ENCODE measurements at regions not wholly inside any gene's neighbourhood (a gene's known extent, or its start where the extent isn't known, plus 50 kb on each side); places are given as distances from the start of the nearest gene placed in this dataset.

DNA sequence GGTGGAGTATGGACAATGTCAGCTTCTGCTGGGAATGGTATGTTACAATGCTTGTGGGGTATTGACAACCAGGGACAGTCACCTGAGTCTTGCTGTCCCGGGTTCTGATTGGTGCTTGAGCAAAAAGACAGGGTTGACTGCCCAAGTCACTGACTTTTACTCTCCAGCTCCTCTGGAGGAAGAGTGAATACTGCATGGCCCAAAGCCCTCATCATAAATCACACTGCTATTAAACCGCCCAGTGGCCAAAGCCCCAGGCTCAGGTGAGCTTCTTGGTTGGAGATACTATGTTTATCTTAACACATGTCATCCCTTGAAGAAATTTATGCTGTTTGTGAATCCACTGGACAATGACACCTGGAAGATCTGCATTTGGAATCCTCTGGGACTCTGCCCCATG lies 90.0 kb upstream of the IGFBP3 start:
- no TSS peak for BruUV-seq (replicated peaks)
- POLR2A ChIA-PET, result interaction anchor here (0.6 kb wide), 1 partner anchor 1727 kb away, joined by 3 read pairs; no protein-coding TSS in a partner anchor
- no peaks in the 10 kb centered on the region for H3K79me2 ChIP-seq (ENCODE audit: insufficient read depth, low read depth, low read length)
- CTCF ChIA-PET (ENCODE audit: unreplicated experiment), result no interaction called here
- H3K4me3 ChIP-seq (ENCODE audit: low read depth, low read length, poor library complexity, severe bottlenecking), result no peak overlapping the region
- no peaks in the 10 kb centered on the region for H4K20me1 ChIP-seq (ENCODE audit: insufficient read depth, low read length)
- no peak overlapping the region for H2AFZ ChIP-seq (ENCODE audit: low read length)
- H3K4me1 ChIP-seq (ENCODE audit: insufficient read depth, low read length, poor library complexity, severe bottlenecking), result no peaks in the 10 kb centered on the region
- H3K36me3 ChIP-seq (ENCODE audit: insufficient read depth, low read length), result no peaks in the 10 kb centered on the region
- no peaks in the 10 kb centered on the region for H3K9me2 ChIP-seq (ENCODE audit: insufficient read depth, low read length)
- TF ChIP-seq EZH2phosphoT487 (IDR thresholded peaks at IDR 0.05; ENCODE audit: borderline replicate concordance, low read depth, low read length), result no peak
- TF ChIP-seq, protein P1, sequence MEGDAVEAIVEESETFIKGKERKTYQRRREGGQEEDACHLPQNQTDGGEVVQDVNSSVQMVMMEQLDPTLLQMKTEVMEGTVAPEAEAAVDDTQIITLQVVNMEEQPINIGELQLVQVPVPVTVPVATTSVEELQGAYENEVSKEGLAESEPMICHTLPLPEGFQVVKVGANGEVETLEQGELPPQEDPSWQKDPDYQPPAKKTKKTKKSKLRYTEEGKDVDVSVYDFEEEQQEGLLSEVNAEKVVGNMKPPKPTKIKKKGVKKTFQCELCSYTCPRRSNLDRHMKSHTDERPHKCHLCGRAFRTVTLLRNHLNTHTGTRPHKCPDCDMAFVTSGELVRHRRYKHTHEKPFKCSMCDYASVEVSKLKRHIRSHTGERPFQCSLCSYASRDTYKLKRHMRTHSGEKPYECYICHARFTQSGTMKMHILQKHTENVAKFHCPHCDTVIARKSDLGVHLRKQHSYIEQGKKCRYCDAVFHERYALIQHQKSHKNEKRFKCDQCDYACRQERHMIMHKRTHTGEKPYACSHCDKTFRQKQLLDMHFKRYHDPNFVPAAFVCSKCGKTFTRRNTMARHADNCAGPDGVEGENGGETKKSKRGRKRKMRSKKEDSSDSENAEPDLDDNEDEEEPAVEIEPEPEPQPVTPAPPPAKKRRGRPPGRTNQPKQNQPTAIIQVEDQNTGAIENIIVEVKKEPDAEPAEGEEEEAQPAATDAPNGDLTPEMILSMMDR (conservative IDR thresholded peaks at IDR 0.05; ENCODE audit: low read length), result no peak
- no peak for DNase-seq (ENCODE audit: low spot score)
- H3K27ac ChIP-seq (ENCODE audit: low read depth, low read length, poor library complexity, severe bottlenecking), result no peak overlapping the region
- intact Hi-C loops (cut with micrococcal nuclease; ENCODE audit: unreplicated experiment), result no loop called here
- H3K4me2 ChIP-seq (ENCODE audit: low read length), result no peak overlapping the region
- H3K9me3 ChIP-seq (ENCODE audit: low read length), result no peaks in the 10 kb centered on the region

DNA sequence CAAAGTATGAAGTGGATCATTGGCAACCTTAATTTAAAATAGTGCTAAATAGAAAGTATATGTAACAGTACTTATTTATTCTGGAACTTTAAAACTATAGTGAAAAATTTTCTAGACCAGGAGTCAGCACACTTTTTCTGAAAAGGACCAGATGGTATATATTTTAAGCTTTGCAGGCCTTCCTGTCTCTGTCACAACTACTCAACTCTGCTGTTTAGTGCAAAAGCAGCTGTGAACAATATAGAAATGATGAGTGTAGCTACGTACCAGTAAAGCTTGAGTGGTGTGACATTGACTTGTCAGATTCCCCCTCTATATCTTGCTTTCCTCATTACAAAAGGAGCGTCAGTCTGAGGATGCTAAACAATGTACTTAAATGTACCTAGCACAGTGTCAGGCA lies 88.1 kb upstream of the IGFBP3 start:
- H3K4me1 ChIP-seq (ENCODE audit: insufficient read depth, low read length, poor library complexity, severe bottlenecking), result no peaks in the 10 kb centered on the region
- intact Hi-C loops (cut with micrococcal nuclease; ENCODE audit: unreplicated experiment), result no loop called here
- no peak for DNase-seq (ENCODE audit: low spot score)
- H3K4me2 ChIP-seq (ENCODE audit: low read length), result no peak overlapping the region
- H3K9me2 ChIP-seq (ENCODE audit: insufficient read depth, low read length), result no peaks in the 10 kb centered on the region
- H3K27ac ChIP-seq (ENCODE audit: low read depth, low read length, poor library complexity, severe bottlenecking), result no peak overlapping the region
- H3K36me3 ChIP-seq (ENCODE audit: insufficient read depth, low read length), result no peaks in the 10 kb centered on the region
- H2AFZ ChIP-seq (ENCODE audit: low read length), result no peak overlapping the region
- ChIA-PET CTCF (ENCODE audit: unreplicated experiment) (no interaction called here), POLR2A (no interaction called here)
- BruUV-seq (replicated peaks), result no TSS peak
- no peak overlapping the region for H3K4me3 ChIP-seq (ENCODE audit: low read depth, low read length, poor library complexity, severe bottlenecking)
- H4K20me1 ChIP-seq (ENCODE audit: insufficient read depth, low read length), result no peaks in the 10 kb centered on the region
- TF ChIP-seq, protein P1 (conservative IDR thresholded peaks at IDR 0.05; ENCODE audit: low read length), result no peak
- no peak for TF ChIP-seq EZH2phosphoT487 (IDR thresholded peaks at IDR 0.05; ENCODE audit: borderline replicate concordance, low read depth, low read length)
- no peaks in the 10 kb centered on the region for H3K79me2 ChIP-seq (ENCODE audit: insufficient read depth, low read depth, low read length)
- H3K9me3 ChIP-seq (ENCODE audit: low read length), result no peaks in the 10 kb centered on the region

- intact Hi-C loops (cut with micrococcal nuclease; ENCODE audit: unreplicated experiment), result no loop called here
- H3K79me2 ChIP-seq (ENCODE audit: insufficient read depth, low read depth, low read length), result no peaks in the 10 kb centered on the region
- H3K9me2 ChIP-seq (ENCODE audit: insufficient read depth, low read length), result no peaks in the 10 kb centered on the region
- no peak overlapping the region for H3K4me3 ChIP-seq (ENCODE audit: low read depth, low read length, poor library complexity, severe bottlenecking)
- H2AFZ ChIP-seq (ENCODE audit: low read length), result no peak overlapping the region
- BruUV-seq (replicated peaks), result no TSS peak
- no peaks in the 10 kb centered on the region for H4K20me1 ChIP-seq (ENCODE audit: insufficient read depth, low read length)
- H3K9me3 ChIP-seq (ENCODE audit: low read length), result no peaks in the 10 kb centered on the region
- H3K36me3 ChIP-seq (ENCODE audit: insufficient read depth, low read length), result no peaks in the 10 kb centered on the region
- ChIA-PET POLR2A (no interaction called here), CTCF (ENCODE audit: unreplicated experiment) (no interaction called here)
- H3K27ac ChIP-seq (ENCODE audit: low read depth, low read length, poor library complexity, severe bottlenecking), result no peak overlapping the region
- TF ChIP-seq, protein P1 (conservative IDR thresholded peaks at IDR 0.05; ENCODE audit: low read length), result no peak
- no peak for TF ChIP-seq EZH2phosphoT487 (IDR thresholded peaks at IDR 0.05; ENCODE audit: borderline replicate concordance, low read depth, low read length)
- no peak overlapping the region for H3K4me2 ChIP-seq (ENCODE audit: low read length)
- H3K4me1 ChIP-seq (ENCODE audit: insufficient read depth, low read length, poor library complexity, severe bottlenecking), result no peaks in the 10 kb centered on the region
- DNase-seq (ENCODE audit: low spot score), result no peak
Observed at GRCh38 chr7:46007990-46008643, 87.0 kb upstream of the IGFBP3 start.
